Tibial nerve (tissue), 4 donors: ENCODE measurements at regions not wholly inside any gene's neighbourhood (a gene's known extent, or its start where the extent isn't known, plus 50 kb on each side); places are given as distances from the start of the nearest gene placed in this dataset.

Source experiments
- EP300 ChIP-seq, 2 donors: sonication (generic); formaldehyde crosslinking; IDR thresholded peaks; one replicate each; pipeline ENCODE4 v1.6.1; 2017; ENCODE audit warnings: antibody characterized with exemption in 2 of 2, mild to moderate bottlenecking in 1 of 2
- POLR2A ChIP-seq, 2 donors: fragments of 450-650 bp; IDR thresholded peaks; one replicate each; pipeline ENCODE4 v1.6.1; 2017; ENCODE audit warnings: antibody characterized with exemption in 2 of 2, mild to moderate bottlenecking in 2 of 2, moderate library complexity in 2 of 2
- TF ChIP-seq, protein P1 (sequence below), 5 experiments: fragments of 200-600 bp in 3 of 5; fragments of 450-650 bp in 2 of 5; sonication (generic) in 3 of 5; IDR thresholded peaks; one replicate each; pipeline ENCODE4 v1.5.1; 2016 to 2019; ENCODE audit warnings: antibody characterized with exemption in 5 of 5, mild to moderate bottlenecking in 3 of 5, moderate library complexity in 2 of 5

DNA sequence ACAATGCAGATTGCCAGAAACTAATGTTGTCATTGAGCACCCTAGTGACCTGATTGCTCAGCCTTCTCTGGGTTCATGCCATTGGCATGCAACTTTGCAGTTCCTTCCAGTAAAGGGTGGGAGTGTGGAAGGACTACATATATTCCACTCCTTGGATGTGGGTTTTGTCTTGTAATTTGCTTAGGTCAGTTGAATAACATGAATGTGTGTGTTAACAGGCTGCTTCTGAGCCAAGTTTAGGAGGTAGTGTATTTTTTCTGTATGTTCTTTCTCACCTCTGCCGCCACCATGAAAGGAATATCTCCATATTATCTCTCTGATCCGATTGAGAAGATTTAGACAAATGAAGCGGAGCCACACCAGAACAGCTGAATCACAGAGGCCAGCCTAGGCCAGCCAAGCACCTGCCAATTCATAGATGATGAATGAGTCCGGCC is 1929.6 kb upstream of the CDH6 start:
- TF ChIP-seq, protein P1, sequence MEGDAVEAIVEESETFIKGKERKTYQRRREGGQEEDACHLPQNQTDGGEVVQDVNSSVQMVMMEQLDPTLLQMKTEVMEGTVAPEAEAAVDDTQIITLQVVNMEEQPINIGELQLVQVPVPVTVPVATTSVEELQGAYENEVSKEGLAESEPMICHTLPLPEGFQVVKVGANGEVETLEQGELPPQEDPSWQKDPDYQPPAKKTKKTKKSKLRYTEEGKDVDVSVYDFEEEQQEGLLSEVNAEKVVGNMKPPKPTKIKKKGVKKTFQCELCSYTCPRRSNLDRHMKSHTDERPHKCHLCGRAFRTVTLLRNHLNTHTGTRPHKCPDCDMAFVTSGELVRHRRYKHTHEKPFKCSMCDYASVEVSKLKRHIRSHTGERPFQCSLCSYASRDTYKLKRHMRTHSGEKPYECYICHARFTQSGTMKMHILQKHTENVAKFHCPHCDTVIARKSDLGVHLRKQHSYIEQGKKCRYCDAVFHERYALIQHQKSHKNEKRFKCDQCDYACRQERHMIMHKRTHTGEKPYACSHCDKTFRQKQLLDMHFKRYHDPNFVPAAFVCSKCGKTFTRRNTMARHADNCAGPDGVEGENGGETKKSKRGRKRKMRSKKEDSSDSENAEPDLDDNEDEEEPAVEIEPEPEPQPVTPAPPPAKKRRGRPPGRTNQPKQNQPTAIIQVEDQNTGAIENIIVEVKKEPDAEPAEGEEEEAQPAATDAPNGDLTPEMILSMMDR (IDR thresholded peaks at IDR 0.05) = no peak
- TF ChIP-seq POLR2A (IDR thresholded peaks at IDR 0.05) = no peak
- no peak for TF ChIP-seq EP300 (IDR thresholded peaks at IDR 0.05)
